MM.1S (cell line): ENCODE measurements at regions not wholly inside any gene's neighbourhood (a gene's known extent, or its start where the extent isn't known, plus 50 kb on each side); places are given as distances from the start of the nearest gene placed in this dataset.

Experiments
- DNase-seq: peaks from one replicate; pipeline ENCODE4 v3.0.0-alpha.2; 2015
- H2AFZ ChIP-seq: fragments of 300-600 bp; sonication (generic); 2 replicates; pipeline ENCODE4 v1.6.0; 2016; ENCODE audit warnings: antibody characterized with exemption, low read length
- H3F3A ChIP-seq: fragments of 300-600 bp; sonication (generic); 2 replicates; pipeline ENCODE4 v1.6.1; 2016; ENCODE audit warnings: mild to moderate bottlenecking, antibody characterized with exemption, low read length, moderate library complexity, mixed read lengths; ENCODE audit not compliant: insufficient read depth
- H3K27ac ChIP-seq: fragments of 300-600 bp; sonication (generic); 2 replicates; pipeline ENCODE4 v1.5.1; 2016; ENCODE audit warnings: mild to moderate bottlenecking, low read length
- H3K27me3 ChIP-seq: fragments of 300-600 bp; sonication (generic); replicated peaks from 2 replicates; pipeline ENCODE4 v1.6.0; 2016; ENCODE audit warnings: low read length; ENCODE audit not compliant: insufficient read depth
- H3K36me3 ChIP-seq: fragments of 300-600 bp; sonication (generic); replicated peaks from 2 replicates; pipeline ENCODE4 v1.6.1; 2016; ENCODE audit warnings: mild to moderate bottlenecking, low read length, mixed read lengths; ENCODE audit not compliant: insufficient read depth
- H3K4me1 ChIP-seq: fragments of 300-600 bp; sonication (generic); 2 replicates; pipeline ENCODE4 v1.6.1; 2016; ENCODE audit warnings: low read length, mixed read lengths
- H3K4me2 ChIP-seq: fragments of 300-600 bp; sonication (generic); 2 replicates; pipeline ENCODE4 v1.6.0; 2016; ENCODE audit warnings: low read depth, low read length
- H3K4me3 ChIP-seq: fragments of 300-600 bp; sonication (generic); 2 replicates; pipeline ENCODE4 v1.5.1; 2016; ENCODE audit warnings: low read length, mixed read lengths
- H3K79me2 ChIP-seq: fragments of 300-600 bp; sonication (generic); 2 replicates; pipeline ENCODE4 v1.6.1; 2016; ENCODE audit warnings: mixed run types, low read length, mixed read lengths
- H3K9ac ChIP-seq: fragments of 300-600 bp; sonication (generic); 2 replicates; pipeline ENCODE4 v1.6.1; 2016; ENCODE audit warnings: low read length, mixed read lengths
- H3K9me2 ChIP-seq: fragments of 300-600 bp; sonication (generic); replicated peaks from 2 replicates; pipeline ENCODE4 v1.6.1; 2016; ENCODE audit warnings: mild to moderate bottlenecking, low read length, mixed read lengths; ENCODE audit not compliant: insufficient read depth
- H3K9me3 ChIP-seq: fragments of 300-600 bp; sonication (generic); replicated peaks from 2 replicates; pipeline ENCODE4 v1.6.1; 2016; ENCODE audit warnings: mild to moderate bottlenecking, low read length, mixed read lengths; ENCODE audit not compliant: insufficient read depth
- H4K20me1 ChIP-seq: fragments of 300-600 bp; sonication (generic); 2 replicates; pipeline ENCODE4 v1.6.1; 2016; ENCODE audit warnings: mild to moderate bottlenecking, low read length, moderate library complexity, mixed read lengths; ENCODE audit not compliant: insufficient read depth
- EZH2 ChIP-seq: fragments of 300-600 bp; sonication (generic); optimal IDR thresholded peaks from 2 replicates; pipeline ENCODE3; 2017; ENCODE audit warnings: low read depth, mild to moderate bottlenecking, antibody characterized with exemption, low read length, mixed read lengths
- EZH2phosphoT487 ChIP-seq: fragments of 300-600 bp; sonication (generic); IDR thresholded peaks from 2 replicates; pipeline ENCODE4 v1.6.1; 2018; ENCODE audit warnings: antibody characterized with exemption, low read length
- TF ChIP-seq, protein P1 (sequence below): fragments of 300-600 bp; sonication (generic); IDR thresholded peaks from 2 replicates; pipeline ENCODE4 v1.5.1; 2016; ENCODE audit warnings: antibody characterized with exemption, low read length, mixed read lengths

DNA sequence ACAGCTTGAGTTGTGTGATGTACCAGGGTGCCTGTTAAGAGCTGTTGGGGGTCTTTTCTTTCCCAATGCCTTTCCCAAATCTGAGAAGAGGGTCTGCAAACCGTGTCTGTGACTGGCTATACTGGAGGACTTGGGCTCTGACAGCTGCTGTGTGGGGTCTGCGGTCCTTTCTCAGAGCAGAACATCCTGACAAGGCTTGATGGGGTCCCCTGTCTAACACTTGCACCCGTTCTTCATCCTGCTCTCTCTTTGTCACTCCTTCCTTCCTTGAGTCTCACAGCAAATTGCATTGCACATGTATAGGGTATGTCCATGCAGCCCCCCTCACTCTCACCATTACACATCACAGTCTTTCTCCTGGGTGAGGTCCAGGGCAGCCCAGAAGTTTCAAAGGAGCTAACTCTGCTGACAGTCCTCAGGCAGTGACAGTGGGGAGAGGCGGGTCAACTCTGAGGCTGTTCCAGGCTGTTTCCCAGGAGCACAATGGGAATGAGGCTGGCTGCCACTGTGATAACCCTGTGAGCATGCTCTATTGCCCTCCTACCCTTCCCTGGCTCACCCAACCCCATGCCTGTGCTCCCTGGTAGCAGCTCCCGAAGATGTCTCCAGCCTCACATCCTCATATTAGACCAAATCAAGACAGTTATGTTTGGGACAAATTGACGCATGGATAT, 163.2 kb upstream of the GGTLC1 start:
- H2AFZ ChIP-seq: no peak overlapping the region
- H3F3A ChIP-seq: peaks cover 26% of the 10 kb centered on the region
- no peaks in the 10 kb centered on the region for H3K79me2 ChIP-seq
- H3K36me3 ChIP-seq: no peaks in the 10 kb centered on the region
- no peaks in the 10 kb centered on the region for H3K27me3 ChIP-seq
- H3K9me2 ChIP-seq: no peaks in the 10 kb centered on the region
- H3K9ac ChIP-seq: no peak overlapping the region
- H3K9me3 ChIP-seq: no peaks in the 10 kb centered on the region; the same call in 1 of the 2 replicates
- no peak overlapping the region for H3K4me2 ChIP-seq
- peaks cover 25% of the 10 kb centered on the region for H3K4me1 ChIP-seq
- H4K20me1 ChIP-seq: no peaks in the 10 kb centered on the region
- H3K4me3 ChIP-seq: no peak overlapping the region
- no peak overlapping the region for H3K27ac ChIP-seq
- TF ChIP-seq EZH2 (no peak), EZH2phosphoT487 (no peak)
- TF ChIP-seq, protein P1, sequence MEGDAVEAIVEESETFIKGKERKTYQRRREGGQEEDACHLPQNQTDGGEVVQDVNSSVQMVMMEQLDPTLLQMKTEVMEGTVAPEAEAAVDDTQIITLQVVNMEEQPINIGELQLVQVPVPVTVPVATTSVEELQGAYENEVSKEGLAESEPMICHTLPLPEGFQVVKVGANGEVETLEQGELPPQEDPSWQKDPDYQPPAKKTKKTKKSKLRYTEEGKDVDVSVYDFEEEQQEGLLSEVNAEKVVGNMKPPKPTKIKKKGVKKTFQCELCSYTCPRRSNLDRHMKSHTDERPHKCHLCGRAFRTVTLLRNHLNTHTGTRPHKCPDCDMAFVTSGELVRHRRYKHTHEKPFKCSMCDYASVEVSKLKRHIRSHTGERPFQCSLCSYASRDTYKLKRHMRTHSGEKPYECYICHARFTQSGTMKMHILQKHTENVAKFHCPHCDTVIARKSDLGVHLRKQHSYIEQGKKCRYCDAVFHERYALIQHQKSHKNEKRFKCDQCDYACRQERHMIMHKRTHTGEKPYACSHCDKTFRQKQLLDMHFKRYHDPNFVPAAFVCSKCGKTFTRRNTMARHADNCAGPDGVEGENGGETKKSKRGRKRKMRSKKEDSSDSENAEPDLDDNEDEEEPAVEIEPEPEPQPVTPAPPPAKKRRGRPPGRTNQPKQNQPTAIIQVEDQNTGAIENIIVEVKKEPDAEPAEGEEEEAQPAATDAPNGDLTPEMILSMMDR: no peak
- no peak for DNase-seq

DNA sequence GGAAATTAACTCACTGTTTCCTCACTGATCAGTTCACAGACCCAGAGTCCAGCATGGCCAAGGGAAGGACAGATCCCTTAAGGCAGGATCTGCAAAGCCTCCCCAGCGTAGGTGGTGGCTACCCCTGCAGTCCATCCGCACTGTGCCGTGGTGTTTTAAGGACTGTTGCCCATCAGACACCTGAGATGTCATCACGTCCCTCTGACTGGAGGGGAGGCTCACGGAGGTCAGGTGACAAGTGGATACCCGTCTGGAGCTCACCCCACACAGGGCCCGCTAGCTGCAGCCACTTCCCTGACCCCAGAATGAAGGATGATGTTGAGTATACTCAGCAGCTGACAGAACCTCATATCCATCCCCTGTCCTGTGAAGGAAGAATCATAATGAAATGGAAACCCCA, 161.8 kb upstream of the GGTLC1 start:
- Histone ChIP-seq H3K79me2 (no peaks in the 10 kb centered on the region), H3K4me3 (no peak overlapping the region), H3K4me2 (no peak overlapping the region), H3K9me3 (no peaks in the 10 kb centered on the region; the same call in 1 of the 2 replicates), H3F3A (peaks cover 27% of the 10 kb centered on the region), H3K36me3 (no peaks in the 10 kb centered on the region), H3K9ac (no peak overlapping the region), H3K9me2 (no peaks in the 10 kb centered on the region), H2AFZ (no peak overlapping the region), H3K27me3 (no peaks in the 10 kb centered on the region), H4K20me1 (no peaks in the 10 kb centered on the region), H3K4me1 (peaks cover 28% of the 10 kb centered on the region), H3K27ac (no peak overlapping the region)
- TF ChIP-seq EZH2: no peak
- TF ChIP-seq, protein P1: no peak
- no peak for TF ChIP-seq EZH2phosphoT487
- no peak for DNase-seq

DNA sequence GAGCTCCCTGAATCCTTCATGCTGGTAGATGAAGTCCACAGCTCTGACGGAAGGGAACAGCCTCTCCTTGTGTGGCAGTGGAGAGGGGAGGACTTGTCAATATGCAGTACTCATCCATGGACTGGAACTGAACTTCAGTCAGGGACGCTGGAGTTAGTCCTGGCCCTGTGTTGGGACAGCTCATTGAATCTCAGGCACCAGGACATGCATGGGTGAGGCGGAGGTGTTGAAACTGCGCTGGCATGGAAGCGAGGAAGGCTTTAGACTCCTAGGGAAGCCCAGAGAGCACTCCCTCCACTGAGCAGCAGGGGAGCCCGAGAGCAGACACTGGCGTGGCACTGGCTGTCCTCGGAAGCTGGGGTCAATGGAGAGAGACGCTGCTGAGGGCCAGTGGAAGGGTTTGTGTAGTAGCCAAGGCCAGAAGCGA, 161.3 kb upstream of the GGTLC1 start:
- H3K4me3 ChIP-seq: no peak overlapping the region
- no peaks in the 10 kb centered on the region for H4K20me1 ChIP-seq
- no peak for DNase-seq
- no peaks in the 10 kb centered on the region; the same call in 1 of the 2 replicates for H3K9me3 ChIP-seq
- H3K79me2 ChIP-seq: no peaks in the 10 kb centered on the region
- H3K4me1 ChIP-seq: peaks cover 28% of the 10 kb centered on the region
- H2AFZ ChIP-seq: no peak overlapping the region
- no peaks in the 10 kb centered on the region for H3K27me3 ChIP-seq
- TF ChIP-seq, protein P1: no peak
- TF ChIP-seq EZH2 (no peak), EZH2phosphoT487 (no peak)
- no peak overlapping the region for H3K27ac ChIP-seq
- H3K9ac ChIP-seq: no peak overlapping the region
- no peak overlapping the region for H3K4me2 ChIP-seq
- H3K36me3 ChIP-seq: no peaks in the 10 kb centered on the region
- peaks cover 27% of the 10 kb centered on the region for H3F3A ChIP-seq
- no peaks in the 10 kb centered on the region for H3K9me2 ChIP-seq
